Breast epithelium (tissue), 4 donors: ENCODE measurements at regions not wholly inside any gene's neighbourhood (a gene's known extent, or its start where the extent isn't known, plus 50 kb on each side); places are given as distances from the start of the nearest gene placed in this dataset.

ENCODE experiments used
- DNase-seq, 2 donors: peaks; one replicate each; pipeline ENCODE4 v3.0.0-alpha.2; 2019; ENCODE audit warnings: low spot score in 2 of 2
- H3K27ac ChIP-seq, 2 donors: fragments of 200-600 bp; sonication (generic) in 1 of 2; one replicate each; pipeline ENCODE4 v1.5.1; 2016 to 2019; ENCODE audit warnings: mild to moderate bottlenecking in 1 of 2
- H3K27me3 ChIP-seq, 2 donors: fragments of 200-600 bp; sonication (generic) in 1 of 2; one replicate each; pipeline versions ENCODE4 v1.5.1 to v1.6.0; 2017 to 2019; ENCODE audit warnings: control low read depth in 1 of 2, mild to moderate bottlenecking in 1 of 2
- H3K36me3 ChIP-seq: fragments of 200-600 bp; one replicate; pipeline ENCODE4 v1.5.1; 2019
- H3K4me1 ChIP-seq, 2 donors: fragments of 200-600 bp; sonication (generic); one replicate each; pipeline ENCODE4 v1.5.1; 2016 to 2019; ENCODE audit warnings: control low read depth in 1 of 2
- H3K4me3 ChIP-seq, 3 donors: fragments of 200-600 bp; sonication (generic); 1 replicate in 2 of 3; 2 replicates in 1 of 3; pipeline ENCODE4 v1.5.1; 2016 to 2019; ENCODE audit warnings: mild to moderate bottlenecking in 3 of 3, moderate library complexity in 2 of 3
- H3K9me3 ChIP-seq, 2 donors: fragments of 200-600 bp; sonication (generic) in 1 of 2; one replicate each; pipeline ENCODE4 v1.5.1; 2016 to 2019; ENCODE audit warnings: control low read depth in 1 of 2
- POLR2A ChIP-seq: fragments of 450-650 bp; IDR thresholded peaks from one replicate; pipeline ENCODE4 v1.6.1; 2016; ENCODE audit warnings: antibody characterized with exemption, mild to moderate bottlenecking, moderate library complexity
- POLR2AphosphoS5 ChIP-seq, 3 donors: sonication (generic); formaldehyde crosslinking; IDR thresholded peaks; one replicate each; pipeline ENCODE4 v1.6.1; 2017; ENCODE audit warnings: antibody characterized with exemption in 3 of 3
- intact Hi-C: fragments of 100-400 bp; cut with DNase I; formaldehyde crosslinking; loops from one replicate; pipeline ENCODE4 v1.15.1; 2023; ENCODE audit warnings: low total_unique reads
- TF ChIP-seq, protein P1 (sequence below), 3 donors: fragments of 450-650 bp; IDR thresholded peaks; one replicate each; pipeline ENCODE4 v1.5.1; 2016 to 2017; ENCODE audit warnings: antibody characterized with exemption in 3 of 3, mild to moderate bottlenecking in 3 of 3, moderate library complexity in 3 of 3

DNA sequence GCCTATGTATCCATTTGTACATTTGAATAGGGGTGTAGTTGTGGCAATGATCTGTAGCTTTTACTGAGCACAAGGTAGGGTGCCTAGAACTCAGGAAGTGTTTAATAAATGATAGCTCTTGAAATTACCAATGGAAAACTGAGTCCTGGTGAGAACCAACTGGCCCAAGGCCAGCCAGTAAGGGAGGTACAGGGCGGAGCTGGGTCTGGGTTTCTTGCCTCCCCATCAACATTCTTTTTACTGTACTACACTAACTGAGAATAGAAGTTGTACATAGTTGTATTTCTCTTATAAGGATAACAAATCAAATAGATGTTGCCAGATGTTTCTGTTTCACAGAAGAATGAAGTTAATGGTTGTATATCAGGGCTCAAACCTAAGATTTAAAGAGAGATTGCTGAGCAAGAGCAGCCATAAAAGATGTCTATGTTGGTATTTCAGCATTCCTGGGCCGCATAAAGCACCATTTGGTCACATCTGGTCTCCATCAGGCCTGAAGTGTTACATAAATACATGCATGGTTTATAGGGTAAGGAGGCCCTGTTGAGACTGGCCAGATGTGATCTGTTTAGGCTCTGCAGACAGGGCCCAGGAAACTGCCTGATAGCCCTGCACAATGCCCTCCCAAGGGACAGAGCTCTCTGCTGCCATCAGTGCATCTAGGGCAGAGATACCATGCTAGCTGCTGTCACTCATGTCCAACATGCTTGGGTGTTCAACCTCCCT, 210.5 kb downstream of the NXNL2 start:
- TF ChIP-seq, protein P1, sequence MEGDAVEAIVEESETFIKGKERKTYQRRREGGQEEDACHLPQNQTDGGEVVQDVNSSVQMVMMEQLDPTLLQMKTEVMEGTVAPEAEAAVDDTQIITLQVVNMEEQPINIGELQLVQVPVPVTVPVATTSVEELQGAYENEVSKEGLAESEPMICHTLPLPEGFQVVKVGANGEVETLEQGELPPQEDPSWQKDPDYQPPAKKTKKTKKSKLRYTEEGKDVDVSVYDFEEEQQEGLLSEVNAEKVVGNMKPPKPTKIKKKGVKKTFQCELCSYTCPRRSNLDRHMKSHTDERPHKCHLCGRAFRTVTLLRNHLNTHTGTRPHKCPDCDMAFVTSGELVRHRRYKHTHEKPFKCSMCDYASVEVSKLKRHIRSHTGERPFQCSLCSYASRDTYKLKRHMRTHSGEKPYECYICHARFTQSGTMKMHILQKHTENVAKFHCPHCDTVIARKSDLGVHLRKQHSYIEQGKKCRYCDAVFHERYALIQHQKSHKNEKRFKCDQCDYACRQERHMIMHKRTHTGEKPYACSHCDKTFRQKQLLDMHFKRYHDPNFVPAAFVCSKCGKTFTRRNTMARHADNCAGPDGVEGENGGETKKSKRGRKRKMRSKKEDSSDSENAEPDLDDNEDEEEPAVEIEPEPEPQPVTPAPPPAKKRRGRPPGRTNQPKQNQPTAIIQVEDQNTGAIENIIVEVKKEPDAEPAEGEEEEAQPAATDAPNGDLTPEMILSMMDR (IDR thresholded peaks at IDR 0.05): no peak
- TF ChIP-seq POLR2A (no peak), POLR2AphosphoS5 (IDR thresholded peaks at IDR 0.05) (no peak)
- Histone ChIP-seq H3K4me1 (no peaks in the 10 kb centered on the region), H3K27ac (peak overlapping the region in 1 of 2 donors; percentile 3), H3K27me3 (no peaks in the 10 kb centered on the region), H3K4me3 (no peak overlapping the region), H3K9me3 (no peaks in the 10 kb centered on the region), H3K36me3 (no peaks in the 10 kb centered on the region)
- intact Hi-C loops: no loop called here
- no peak for DNase-seq

DNA sequence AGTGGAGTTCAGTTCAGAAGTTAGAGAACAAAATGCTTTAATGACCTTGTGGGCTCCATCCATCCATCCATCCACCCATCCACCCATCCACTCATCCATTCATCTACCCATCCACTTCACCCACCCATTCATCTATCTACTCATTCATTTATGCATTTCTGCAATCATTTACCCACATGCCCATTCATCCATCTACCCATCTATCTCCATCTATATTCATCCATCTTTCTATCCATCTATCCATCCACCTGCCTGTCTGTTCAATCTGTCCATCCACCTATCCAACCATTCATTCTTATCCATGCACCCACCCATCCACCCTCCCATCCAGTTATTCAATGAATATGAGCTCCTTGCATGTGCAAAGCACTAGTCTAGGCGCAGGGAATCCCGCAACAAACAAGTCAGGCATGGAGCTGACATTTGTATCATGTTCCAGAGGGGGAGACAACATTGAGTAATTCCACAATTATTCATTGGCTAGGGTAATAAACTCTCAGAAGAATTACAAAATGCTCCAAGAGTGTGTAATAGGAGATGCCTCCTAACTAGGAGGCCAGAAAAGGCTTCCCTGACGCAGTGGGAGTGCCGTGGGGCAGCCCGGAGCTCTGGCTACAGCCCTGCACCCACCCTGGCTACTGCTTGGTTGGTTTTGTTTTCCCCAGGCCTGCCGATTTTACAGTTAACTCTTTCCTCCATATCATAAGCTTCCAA, 211.2 kb downstream of the NXNL2 start:
- Histone ChIP-seq H3K9me3 (no peaks in the 10 kb centered on the region), H3K27me3 (no peaks in the 10 kb centered on the region), H3K4me1 (no peaks in the 10 kb centered on the region), H3K4me3 (no peak overlapping the region), H3K27ac (peak overlapping the region in 1 of 2 donors; percentile 81), H3K36me3 (no peaks in the 10 kb centered on the region)
- intact Hi-C loops: no loop called here
- no peak for DNase-seq
- TF ChIP-seq POLR2A (no peak), POLR2AphosphoS5 (IDR thresholded peaks at IDR 0.05) (no peak)
- TF ChIP-seq, protein P1 (IDR thresholded peaks at IDR 0.05): no peak

DNA sequence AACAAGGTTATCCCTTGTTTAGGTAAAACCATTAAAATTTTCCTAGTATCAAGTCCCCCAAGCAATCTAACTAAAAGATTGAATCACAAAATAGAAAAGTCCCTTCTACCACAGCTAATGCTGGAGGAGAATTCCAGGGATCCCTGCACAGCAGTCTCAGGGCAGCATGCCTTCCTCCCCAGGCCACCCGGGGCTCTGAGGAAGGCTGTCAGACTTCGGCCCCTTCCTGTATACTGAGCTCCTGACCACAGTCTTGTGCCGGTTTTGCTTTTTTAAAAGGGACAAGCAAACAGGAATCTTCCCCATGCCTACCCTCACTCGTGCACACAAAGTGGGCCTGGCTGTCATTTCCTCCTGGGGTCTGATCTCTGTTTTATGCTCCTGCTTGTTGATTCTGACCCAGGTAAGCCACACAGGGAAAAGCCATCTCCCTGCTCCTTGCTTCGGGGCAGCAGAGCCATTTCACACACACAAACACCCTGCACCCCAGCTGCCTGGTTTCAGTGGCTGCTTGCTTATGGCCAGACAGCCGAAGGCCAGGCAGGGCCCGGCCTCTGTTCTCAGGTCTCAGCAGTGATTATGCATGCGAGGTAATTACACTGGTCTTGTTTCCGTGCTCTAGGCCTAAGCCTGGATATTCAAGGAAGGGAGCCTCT, 211.9 kb downstream of the NXNL2 start:
- no peak for DNase-seq
- no peak overlapping the region for H3K4me3 ChIP-seq
- no peaks in the 10 kb centered on the region for H3K9me3 ChIP-seq
- TF ChIP-seq, protein P1 (IDR thresholded peaks at IDR 0.05): no peak
- TF ChIP-seq POLR2A: no peak
- no peak for TF ChIP-seq POLR2AphosphoS5 (IDR thresholded peaks at IDR 0.05)
- peak overlapping the region in 1 of 2 donors; percentile 81 for H3K27ac ChIP-seq
- intact Hi-C loops: no loop called here
- H3K27me3 ChIP-seq: no peaks in the 10 kb centered on the region
- no peaks in the 10 kb centered on the region for H3K4me1 ChIP-seq
- no peaks in the 10 kb centered on the region for H3K36me3 ChIP-seq

DNA sequence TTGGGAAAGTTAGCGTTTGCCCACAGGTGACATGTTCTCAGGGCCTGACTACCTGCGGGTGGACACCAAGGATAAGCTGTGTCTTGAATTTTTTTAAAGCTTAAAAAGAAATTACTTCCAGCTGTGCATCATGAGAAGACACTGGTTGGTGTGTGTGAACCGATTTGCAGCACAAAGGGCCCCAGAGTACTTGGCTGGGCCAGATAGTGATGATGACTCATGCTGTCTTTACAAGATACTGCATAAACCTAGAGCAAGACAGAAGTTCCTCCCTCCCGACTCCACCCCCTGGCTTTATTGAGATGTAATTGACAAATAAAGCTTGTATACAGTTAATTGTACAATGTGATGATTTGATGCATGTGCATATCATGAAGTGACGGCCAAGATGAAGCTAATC, 212.8 kb downstream of the NXNL2 start:
- TF ChIP-seq, protein P1 (IDR thresholded peaks at IDR 0.05): no peak
- no peak for TF ChIP-seq POLR2A
- TF ChIP-seq POLR2AphosphoS5 (IDR thresholded peaks at IDR 0.05): no peak
- DNase-seq: no peak
- Histone ChIP-seq H3K9me3 (no peaks in the 10 kb centered on the region), H3K27ac (peak overlapping the region in 1 of 2 donors; percentile 81), H3K4me3 (no peak overlapping the region), H3K27me3 (no peaks in the 10 kb centered on the region), H3K36me3 (no peaks in the 10 kb centered on the region), H3K4me1 (no peaks in the 10 kb centered on the region)
- intact Hi-C loops: no loop called here
